SK-N-SH (cell line): ENCODE measurements at regions not wholly inside any gene's neighbourhood (a gene's known extent, or its start where the extent isn't known, plus 50 kb on each side); places are given as distances from the start of the nearest gene placed in this dataset.

Experiments used
- CTCF ChIA-PET: fragments of 300-600, 350-600 bp; formaldehyde crosslinking; extraction: SDS; loops from one replicate; lab custom pipeline; 2021; lab: Yijun Ruan, JAX
- POLR2A ChIA-PET: fragments of 350-600 bp; sonication (Branson Sonifier 250); formaldehyde crosslinking; extraction: SDS; loops from one replicate; lab custom pipeline; 2020; ENCODE audit warnings: antibody characterized with exemption, inconsistent platforms; lab: Yijun Ruan, JAX
- DNase-seq: peaks from one replicate; pipeline ENCODE4 v3.0.0; 2012
- H2AFZ ChIP-seq: fragments of 200-600 bp; sonication (generic); 2 replicates; pipeline ENCODE4 v1.8.1; 2016; ENCODE audit warnings: antibody characterized with exemption, mild to moderate bottlenecking, low read depth
- H3F3A ChIP-seq: fragments of 200-600 bp; sonication (generic); replicated peaks from 2 replicates; pipeline ENCODE3; 2016; ENCODE audit warnings: antibody characterized with exemption, mild to moderate bottlenecking; ENCODE audit not compliant: insufficient read depth
- H3K27ac ChIP-seq, 2 experiments: fragments of 200-500 bp in 1 of 2; fragments of 200-600 bp in 1 of 2; sonication (Bioruptor generic) in 1 of 2; sonication (generic), shearing (Covaris generic) in 1 of 2; 2 replicates each; pipeline versions ENCODE4 v1.5.1 to v1.6.1; 2014 to 2016; ENCODE audit warnings: low read depth in 2 of 2, inconsistent platforms in 1 of 2, low read length in 1 of 2, mild to moderate bottlenecking in 1 of 2, mixed read lengths in 1 of 2
- H3K27me3 ChIP-seq: fragments of 200-600 bp; sonication (generic), shearing (Covaris generic); 2 replicates; pipeline ENCODE4 v1.6.1; 2016; ENCODE audit warnings: mixed run types; ENCODE audit not compliant: insufficient read depth
- H3K36me3 ChIP-seq, 2 experiments: fragments of 200-500 bp in 1 of 2; fragments of 200-600 bp in 1 of 2; sonication (Bioruptor generic) in 1 of 2; sonication (generic) in 1 of 2; replicated peaks in 1 of 2; 2 replicates each; pipeline versions ENCODE3 to v1.5.1; 2014 to 2016; ENCODE audit warnings: low read length in 1 of 2, mild to moderate bottlenecking in 1 of 2; ENCODE audit not compliant: insufficient read depth in 2 of 2, control insufficient read depth in 1 of 2
- H3K4me1 ChIP-seq, 2 experiments: fragments of 200-500 bp in 1 of 2; fragments of 200-600 bp in 1 of 2; sonication (Bioruptor generic) in 1 of 2; sonication (generic), shearing (Covaris generic) in 1 of 2; 2 replicates each; pipeline versions ENCODE4 v1.5.1 to v1.6.1; 2014 to 2016; ENCODE audit warnings: low read depth in 1 of 2, low read length in 1 of 2, mixed run types in 1 of 2; ENCODE audit not compliant: insufficient read depth in 2 of 2, control insufficient read depth in 1 of 2
- H3K4me2 ChIP-seq: fragments of 200-600 bp; sonication (generic), shearing (Covaris generic); 2 replicates; pipeline ENCODE4 v1.6.1; 2017; ENCODE audit warnings: mixed run types
- H3K4me3 ChIP-seq, 2 experiments: fragments of 200-500 bp in 1 of 2; fragments of 200-600 bp in 1 of 2; sonication (Bioruptor generic) in 1 of 2; sonication (generic), shearing (Covaris generic) in 1 of 2; 2 replicates each; pipeline versions ENCODE4 v1.5.1 to v1.8.1; 2014 to 2016; ENCODE audit warnings: low read depth in 2 of 2, inconsistent platforms in 1 of 2, low read length in 1 of 2, mild to moderate bottlenecking in 1 of 2, mixed read lengths in 1 of 2, moderate library complexity in 1 of 2
- H3K79me2 ChIP-seq: fragments of 200-600 bp; sonication (generic); 2 replicates; pipeline ENCODE4 v1.8.1; 2017; ENCODE audit warnings: mild to moderate bottlenecking; ENCODE audit not compliant: insufficient read depth
- H3K9ac ChIP-seq: fragments of 200-600 bp; sonication (generic); 2 replicates; pipeline ENCODE4 v1.6.1; 2017; ENCODE audit warnings: mixed run types
- H3K9me2 ChIP-seq: fragments of 200-600 bp; sonication (generic); 2 replicates; pipeline ENCODE4 v1.6.1; 2017; ENCODE audit warnings: mixed run types
- H3K9me3 ChIP-seq: fragments of 200-600 bp; sonication (generic); 2 replicates; pipeline ENCODE4 v1.6.1; 2017; ENCODE audit warnings: mixed run types, mild to moderate bottlenecking, moderate library complexity
- H4K20me1 ChIP-seq: fragments of 200-600 bp; sonication (generic); 2 replicates; pipeline ENCODE4 v1.6.1; 2017; ENCODE audit warnings: mild to moderate bottlenecking, mixed run types; ENCODE audit not compliant: insufficient read depth
- ELF1 ChIP-seq: IDR thresholded peaks from 2 replicates; pipeline ENCODE4 v1.4.0; 2012
- EP300 ChIP-seq, 2 experiments: IDR thresholded peaks; 2 replicates each; pipeline versions ENCODE4 v1.4.0 to v1.6.1; 2012; ENCODE audit warnings: borderline replicate concordance in 1 of 2, low read depth in 1 of 2, low read length in 1 of 2
- FOXJ3 ChIP-seq: sonication (generic); formaldehyde crosslinking; IDR thresholded peaks from 2 replicates; pipeline ENCODE4 v1.5.1; 2020; ENCODE audit warnings: mild to moderate bottlenecking, missing genetic modification reagents
- FOXM1 ChIP-seq: IDR thresholded peaks from 2 replicates; pipeline ENCODE4 v1.4.0; 2012; ENCODE audit warnings: low read depth, mild to moderate bottlenecking
- GABPA ChIP-seq: IDR thresholded peaks from 2 replicates; pipeline ENCODE4 v1.4.0; 2012; ENCODE audit warnings: low read depth, mild to moderate bottlenecking
- IRF3 ChIP-seq: fragments of 150-350 bp; IDR thresholded peaks from 2 replicates; pipeline ENCODE4 v1.6.1; 2016; ENCODE audit warnings: mild to moderate bottlenecking, low read depth, low read length
- JUND ChIP-seq: IDR thresholded peaks from 2 replicates; pipeline ENCODE4 v1.4.0; 2012
- MEF2A ChIP-seq: IDR thresholded peaks from 2 replicates; pipeline ENCODE4 v1.4.0; 2012; ENCODE audit warnings: low read depth, borderline replicate concordance
- MXI1 ChIP-seq: IDR thresholded peaks from 2 replicates; pipeline ENCODE4 v1.6.1; 2012; ENCODE audit warnings: mild to moderate bottlenecking, low read depth, low read length, improper control_type of control experiment
- NFIC ChIP-seq: IDR thresholded peaks from 2 replicates; pipeline ENCODE4 v1.4.0; 2012; ENCODE audit warnings: borderline replicate concordance
- RCOR1 ChIP-seq: fragments of 150-350 bp; IDR thresholded peaks from 2 replicates; pipeline ENCODE4 v1.6.1; 2017; ENCODE audit warnings: antibody characterized with exemption, low read length
- RFX5 ChIP-seq: IDR thresholded peaks from 2 replicates; pipeline ENCODE4 v1.6.1; 2012; ENCODE audit warnings: mild to moderate bottlenecking, improper control_type of control experiment, low read length
- RXRA ChIP-seq: IDR thresholded peaks from 2 replicates; pipeline ENCODE4 v1.4.0; 2012; ENCODE audit warnings: low read depth, mild to moderate bottlenecking, borderline replicate concordance
- SIN3A ChIP-seq: IDR thresholded peaks from 2 replicates; pipeline ENCODE4 v1.6.1; 2012; ENCODE audit warnings: low read depth, mild to moderate bottlenecking, low read length, moderate library complexity, borderline replicate concordance
- SMC3 ChIP-seq: IDR thresholded peaks from 2 replicates; pipeline ENCODE4 v1.6.1; 2012; ENCODE audit warnings: low read depth, low read length, improper control_type of control experiment
- TAF1 ChIP-seq: IDR thresholded peaks from 2 replicates; pipeline ENCODE4 v1.6.1; 2012; ENCODE audit warnings: low read depth, mild to moderate bottlenecking, low read length, moderate library complexity, borderline replicate concordance
- TCF12 ChIP-seq: IDR thresholded peaks from 2 replicates; pipeline ENCODE4 v1.4.0; 2012
- TEAD4 ChIP-seq: IDR thresholded peaks from 2 replicates; pipeline ENCODE4 v1.4.0; 2012; ENCODE audit warnings: mild to moderate bottlenecking, borderline replicate concordance; ENCODE audit not compliant: insufficient read depth
- WGBS: methylation state at CpG from one replicate; pipeline ENCODE4 v1.1.6; 2017; ENCODE audit warnings: low lambda C conversion rate; 5-methylcytosine and 5-hydroxymethylcytosine counted together
- TF ChIP-seq, protein P1 (sequence below): IDR thresholded peaks from 2 replicates; pipeline ENCODE4 v1.4.0; 2012; ENCODE audit warnings: low read depth, borderline replicate concordance

GRCh38 chr4:137448402-137448801, 83.9 kb downstream of the PCDH18 start:
- Histone ChIP-seq H3K4me3 (no peak overlapping the region), H3K9me2 (0 out of 2 replicates have a peak, but pooled peaks cover 4% of the 10 kb centered on the region), H3K27ac (no peak overlapping the region), H4K20me1 (no peaks in the 10 kb centered on the region), H2AFZ (no peak overlapping the region), H3K4me1 (no peaks in the 10 kb centered on the region), H3K9me3 (no peaks in the 10 kb centered on the region), H3K79me2 (no peaks in the 10 kb centered on the region), H3K4me2 (no peak overlapping the region), H3K36me3 (no peaks in the 10 kb centered on the region), H3K27me3 (no peaks in the 10 kb centered on the region), H3K9ac (no peak overlapping the region), H3F3A (no peaks in the 10 kb centered on the region)
- ChIA-PET CTCF (no interaction called here), POLR2A (no interaction called here)
- TF ChIP-seq JUND, result no peak
- TF ChIP-seq TAF1, result no peak
- TF ChIP-seq TEAD4, result no peak
- TF ChIP-seq SMC3, result no peak
- no peak for TF ChIP-seq SIN3A
- no peak for DNase-seq
- WGBS, result 79% methylated on average over 1 of the region's 1 CpG

DNA sequence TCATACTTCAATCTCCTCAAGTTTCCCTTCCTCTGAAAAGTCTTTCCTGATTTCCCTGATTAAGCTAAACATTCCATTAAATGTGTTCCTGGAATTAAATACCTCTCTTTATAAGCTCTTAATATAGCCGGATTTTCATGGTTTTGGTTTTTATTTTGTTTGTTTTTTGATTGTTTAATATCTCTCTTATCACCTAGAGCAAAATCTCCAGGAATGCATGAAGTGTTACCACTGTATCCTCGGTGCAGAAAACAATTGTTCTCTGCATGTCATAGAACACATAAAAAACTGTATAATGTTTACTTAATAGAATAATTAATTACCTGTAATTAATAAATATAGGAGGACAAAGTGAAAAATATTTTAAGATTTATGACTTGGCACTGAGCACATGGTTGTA, 86.2 kb downstream of the PCDH18 start:
- WGBS, result 39% methylated on average over 2 of the region's 2 CpGs
- CTCF ChIA-PET, result no interaction called here
- TF ChIP-seq EP300 (IDR thresholded peaks at IDR 0.05; ENCODE audit: borderline replicate concordance in 1 of 2, low read depth in 1 of 2, low read length in 1 of 2) (no peak), NFIC (no peak), FOXJ3 (CRISPR knock-in tag) (no peak), TCF12 (no peak), MXI1 (no peak), RFX5 (no peak)
- no peak overlapping the region for H3K9ac ChIP-seq
- no peaks in the 10 kb centered on the region for H4K20me1 ChIP-seq
- H3K27ac ChIP-seq, result no peak overlapping the region
- no peaks in the 10 kb centered on the region for H3K79me2 ChIP-seq
- H3K36me3 ChIP-seq, result no peaks in the 10 kb centered on the region
- H3K27me3 ChIP-seq, result no peaks in the 10 kb centered on the region
- H3K9me2 ChIP-seq, result 0 out of 2 replicates have a peak, but pooled peaks cover 4% of the 10 kb centered on the region
- H3K9me3 ChIP-seq, result no peaks in the 10 kb centered on the region
- no peaks in the 10 kb centered on the region for H3K4me1 ChIP-seq
- no peak overlapping the region for H2AFZ ChIP-seq
- POLR2A ChIA-PET, result no interaction called here
- H3K4me2 ChIP-seq, result no peak overlapping the region
- no peak for DNase-seq
- H3F3A ChIP-seq, result no peaks in the 10 kb centered on the region
- H3K4me3 ChIP-seq, result no peak overlapping the region

DNA sequence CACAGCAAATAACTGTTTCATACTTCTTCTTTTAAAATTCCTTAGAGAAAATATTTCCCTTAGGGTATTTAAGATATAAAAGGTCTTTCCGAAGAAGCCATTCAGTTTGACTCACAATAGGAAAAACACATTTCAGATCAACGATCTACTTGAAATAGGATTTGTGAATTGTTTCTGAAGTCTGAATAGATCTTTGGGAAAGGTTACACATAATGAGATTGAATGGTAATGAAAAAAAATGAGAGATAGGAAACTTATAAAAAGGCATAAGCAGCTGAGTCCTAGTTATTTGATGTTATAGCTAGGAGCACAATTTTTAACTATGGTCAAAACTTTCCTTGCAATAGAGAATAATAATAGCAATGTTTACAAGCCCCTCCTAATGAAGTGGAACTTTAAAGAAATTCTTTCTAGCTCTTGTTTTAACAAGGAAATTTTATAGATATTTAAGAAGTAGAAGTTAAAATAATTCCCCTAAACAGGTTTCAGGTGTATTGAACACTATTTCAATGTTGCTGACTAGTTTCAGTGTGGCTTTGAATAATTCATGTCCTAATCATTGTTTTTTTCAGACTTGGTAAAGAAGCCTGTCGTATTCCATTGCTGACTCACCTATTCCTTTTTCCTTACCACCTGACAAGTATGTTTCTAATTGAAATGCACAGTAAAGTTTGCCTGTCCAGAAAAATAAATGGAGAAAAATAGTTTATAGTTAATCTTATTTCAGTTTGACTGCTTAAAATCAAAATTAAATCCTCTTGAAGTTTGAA, 89.1 kb downstream of the PCDH18 start:
- ChIA-PET CTCF (no interaction called here), POLR2A (no interaction called here)
- H2AFZ ChIP-seq, result no peak overlapping the region
- no peak for DNase-seq
- no peaks in the 10 kb centered on the region for H3K9me2 ChIP-seq
- TF ChIP-seq FOXM1 (no peak), SIN3A (no peak), TEAD4 (no peak), MXI1 (no peak), EP300 (IDR thresholded peaks at IDR 0.05; ENCODE audit: borderline replicate concordance in 1 of 2, low read depth in 1 of 2, low read length in 1 of 2) (no peak; a peak in 1 of 4 replicates), IRF3 (no peak), RCOR1 (no peak), JUND (no peak), RXRA (no peak), GABPA (no peak), ELF1 (no peak), NFIC (no peak), MEF2A (no peak)
- TF ChIP-seq, protein P1, sequence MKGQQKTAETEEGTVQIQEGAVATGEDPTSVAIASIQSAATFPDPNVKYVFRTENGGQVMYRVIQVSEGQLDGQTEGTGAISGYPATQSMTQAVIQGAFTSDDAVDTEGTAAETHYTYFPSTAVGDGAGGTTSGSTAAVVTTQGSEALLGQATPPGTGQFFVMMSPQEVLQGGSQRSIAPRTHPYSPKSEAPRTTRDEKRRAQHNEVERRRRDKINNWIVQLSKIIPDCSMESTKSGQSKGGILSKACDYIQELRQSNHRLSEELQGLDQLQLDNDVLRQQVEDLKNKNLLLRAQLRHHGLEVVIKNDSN, result no peak
- no peaks in the 10 kb centered on the region for H3K27me3 ChIP-seq
- no peaks in the 10 kb centered on the region for H3K9me3 ChIP-seq
- H3K4me3 ChIP-seq, result no peak overlapping the region
- no peaks in the 10 kb centered on the region for H3K36me3 ChIP-seq
- WGBS, result 69% methylated on average over 3 of the region's 3 CpGs
- no peaks in the 10 kb centered on the region for H3K79me2 ChIP-seq
- H3K4me1 ChIP-seq, result no peaks in the 10 kb centered on the region
- no peaks in the 10 kb centered on the region for H4K20me1 ChIP-seq
- H3F3A ChIP-seq, result no peaks in the 10 kb centered on the region
- H3K27ac ChIP-seq, result no peak overlapping the region
- no peak overlapping the region for H3K4me2 ChIP-seq
- H3K9ac ChIP-seq, result no peak overlapping the region
